CD14-positive monocyte (primary cell): ENCODE measurements at regions not wholly inside any gene's neighbourhood (a gene's known extent, or its start where the extent isn't known, plus 50 kb on each side); places are given as distances from the start of the nearest gene placed in this dataset.

ENCODE experiments used
- DNase-seq, 3 donors: peaks; one replicate each; pipeline ENCODE4 v3.0.0-alpha.2; 2011 to 2022
- H2AFZ ChIP-seq: 2 replicates; pipeline ENCODE4 v1.6.0; 2012; ENCODE audit warnings: mild to moderate bottlenecking, low read depth, low read length, inconsistent platforms; ENCODE audit not compliant: insufficient read depth, poor library complexity, severe bottlenecking
- H3K27ac ChIP-seq, 2 donors: 1 replicate in 1 of 2; 2 replicates in 1 of 2; pipeline ENCODE4 v1.5.1; 2012 to 2013; ENCODE audit warnings: low read length in 2 of 2, control low read depth in 1 of 2, inconsistent platforms in 1 of 2, low read depth in 1 of 2, mild to moderate bottlenecking in 1 of 2
- H3K27me3 ChIP-seq, 2 donors: one replicate each; pipeline versions ENCODE4 v1.6.0 to v1.6.1; 2011 to 2013; ENCODE audit warnings: low read length in 2 of 2; ENCODE audit not compliant: control insufficient read depth in 2 of 2, insufficient read depth in 2 of 2
- H3K36me3 ChIP-seq, 2 donors: replicated peaks in 1 of 2; 1 replicate in 1 of 2; 2 replicates in 1 of 2; pipeline versions ENCODE4 v1.5.1 to v1.6.1; 2012 to 2013; ENCODE audit warnings: low read length in 2 of 2, control low read depth in 1 of 2, inconsistent platforms in 1 of 2, mild to moderate bottlenecking in 1 of 2; ENCODE audit not compliant: insufficient read depth in 2 of 2, control insufficient read depth in 1 of 2
- H3K4me1 ChIP-seq, 2 donors: 1 replicate in 1 of 2; 2 replicates in 1 of 2; pipeline versions ENCODE4 v1.5.1 to v1.6.1; 2012 to 2013; ENCODE audit warnings: low read length in 2 of 2, control low read depth in 1 of 2, inconsistent platforms in 1 of 2, mild to moderate bottlenecking in 1 of 2, moderate library complexity in 1 of 2; ENCODE audit not compliant: insufficient read depth in 2 of 2, control insufficient read depth in 1 of 2
- H3K4me2 ChIP-seq: replicated peaks from 2 replicates; pipeline ENCODE3; 2012; ENCODE audit warnings: low read length, moderate library complexity, mild to moderate bottlenecking; ENCODE audit not compliant: poor library complexity, severe bottlenecking; ENCODE audit errors: extremely low read depth
- H3K4me3 ChIP-seq, 3 experiments: fragments of 200-600 bp in 1 of 3; sonication (generic) in 1 of 3; replicated peaks in 1 of 3; 1 replicate in 2 of 3; 2 replicates in 1 of 3; pipeline ENCODE4 v1.5.1; 2011 to 2013; ENCODE audit warnings: low read length in 3 of 3, mild to moderate bottlenecking in 3 of 3, control low read depth in 2 of 3, low read depth in 2 of 3, inconsistent platforms in 1 of 3, moderate library complexity in 1 of 3
- H3K79me2 ChIP-seq: 2 replicates; pipeline ENCODE4 v1.6.0; 2012; ENCODE audit warnings: mild to moderate bottlenecking, control low read depth, inconsistent platforms, low read length, moderate library complexity; ENCODE audit not compliant: insufficient read depth
- H3K9ac ChIP-seq: 2 replicates; pipeline ENCODE4 v1.6.0; 2017; ENCODE audit warnings: low read length, mild to moderate bottlenecking; ENCODE audit not compliant: insufficient read depth, poor library complexity, severe bottlenecking
- H3K9me3 ChIP-seq, 2 donors: replicated peaks in 1 of 2; 1 replicate in 1 of 2; 2 replicates in 1 of 2; pipeline versions ENCODE4 v1.5.1 to v1.6.1; 2012 to 2013; ENCODE audit warnings: low read length in 2 of 2, control low read depth in 1 of 2; ENCODE audit not compliant: control insufficient read depth in 1 of 2, insufficient read depth in 1 of 2
- H4K20me1 ChIP-seq: 2 replicates; pipeline ENCODE4 v1.6.0; 2012; ENCODE audit warnings: mild to moderate bottlenecking, low read length, control low read depth, moderate library complexity; ENCODE audit not compliant: insufficient read depth
- H3K27ac Mint-ChIP-seq, 7 donors: one replicate each; pipeline ENCODE4 v1.8.0; 2020; ENCODE audit warnings: mild to moderate bottlenecking in 7 of 7, mixed read lengths in 7 of 7, moderate library complexity in 6 of 7, inconsistent platforms in 2 of 7
- H3K27me3 Mint-ChIP-seq, 3 donors: one replicate each; pipeline ENCODE4 v1.8.0; 2021 to 2022; ENCODE audit warnings: low read depth in 3 of 3, mild to moderate bottlenecking in 3 of 3, mixed read lengths in 3 of 3, moderate library complexity in 3 of 3, inconsistent platforms in 1 of 3
- H3K36me3 Mint-ChIP-seq, 2 donors: one replicate each; pipeline ENCODE4 v1.8.0; 2020; ENCODE audit warnings: mixed read lengths in 2 of 2, inconsistent platforms in 1 of 2, mild to moderate bottlenecking in 1 of 2
- H3K4me1 Mint-ChIP-seq: one replicate; pipeline ENCODE4 v1.8.0; 2020; ENCODE audit warnings: mild to moderate bottlenecking, mixed read lengths
- H3K4me3 Mint-ChIP-seq, 2 donors: one replicate each; pipeline ENCODE4 v1.8.0; 2020; ENCODE audit warnings: mild to moderate bottlenecking in 2 of 2, mixed read lengths in 2 of 2, moderate library complexity in 1 of 2
- H3K9me3 Mint-ChIP-seq, 7 donors: one replicate each; pipeline ENCODE4 v1.8.0; 2020 to 2022; ENCODE audit warnings: mixed read lengths in 7 of 7, mild to moderate bottlenecking in 6 of 7, moderate library complexity in 6 of 7, inconsistent platforms in 2 of 7
- CTCF ChIP-seq: fragments of 200-600 bp; IDR thresholded peaks from one replicate; pipeline ENCODE4 v1.8.0; 2022; ENCODE audit warnings: antibody characterized with exemption, mild to moderate bottlenecking
- WGBS: methylation state at CpG from one replicate; pipeline ENCODE4 v1.1.5; 2013; ENCODE audit warnings: missing lambda C conversion rate; ENCODE audit not compliant: insufficient coverage; 5-methylcytosine and 5-hydroxymethylcytosine counted together
- intact Hi-C, 2 donors: fragments of 100-400 bp; cut with micrococcal nuclease; formaldehyde crosslinking; loops; one replicate each; pipeline versions ENCODE4 v1.15.0 to v1.15.1; 2023

GRCh38 chr6:51098791-51099190 is 280.1 kb downstream of the TFAP2B start:
- Histone ChIP-seq H3K9me3 (no peaks in the 10 kb centered on the region), H3K4me2 (no peak overlapping the region), H3K4me1 (no peaks in the 10 kb centered on the region), H4K20me1 (no peaks in the 10 kb centered on the region), H2AFZ (no peak overlapping the region), H3K36me3 (no peaks in the 10 kb centered on the region), H3K9ac (no peak overlapping the region), H3K27me3 (no peaks in the 10 kb centered on the region), H3K4me3 (no peak overlapping the region), H3K27ac (no peak overlapping the region), H3K79me2 (no peaks in the 10 kb centered on the region)
- H3K27me3 Mint-ChIP-seq, result no peaks in the 10 kb centered on the region
- TF ChIP-seq CTCF, result no peak
- H3K36me3 Mint-ChIP-seq, result no peaks in the 10 kb centered on the region
- no peak overlapping the region for H3K27ac Mint-ChIP-seq
- intact Hi-C loops, result no loop called here
- no peak for DNase-seq
- no peak overlapping the region for H3K4me3 Mint-ChIP-seq
- H3K4me1 Mint-ChIP-seq, result no peaks in the 10 kb centered on the region
- peaks cover 0 to 3% (median 0%) of the 10 kb centered on the region in 7 donors for H3K9me3 Mint-ChIP-seq

- Histone ChIP-seq H3K4me3 (no peak overlapping the region), H3K4me1 (no peaks in the 10 kb centered on the region), H3K36me3 (no peaks in the 10 kb centered on the region), H3K9me3 (no peaks in the 10 kb centered on the region), H3K9ac (no peak overlapping the region), H3K4me2 (no peak overlapping the region), H3K79me2 (no peaks in the 10 kb centered on the region), H2AFZ (no peak overlapping the region), H4K20me1 (no peaks in the 10 kb centered on the region), H3K27ac (no peak overlapping the region), H3K27me3 (no peaks in the 10 kb centered on the region)
- Mint-ChIP-seq H3K27me3 (no peaks in the 10 kb centered on the region), H3K9me3 (peaks cover 0 to 3% (median 0%) of the 10 kb centered on the region in 7 donors), H3K36me3 (no peaks in the 10 kb centered on the region), H3K4me1 (no peaks in the 10 kb centered on the region), H3K4me3 (no peak overlapping the region), H3K27ac (no peak overlapping the region)
- no peak for TF ChIP-seq CTCF
- no CpG with 5 or more reads among the region's 2 CpGs for WGBS
- intact Hi-C loops, result no loop called here
- no peak for DNase-seq
Observed at GRCh38 chr6:51099201-51099600, 280.5 kb downstream of the TFAP2B start.
